ENCODE measurements at regions not wholly inside any gene's neighbourhood (a gene's known extent, or its start where the extent isn't known, plus 50 kb on each side); places are given as distances from the start of the nearest gene placed in this dataset.

DNA sequence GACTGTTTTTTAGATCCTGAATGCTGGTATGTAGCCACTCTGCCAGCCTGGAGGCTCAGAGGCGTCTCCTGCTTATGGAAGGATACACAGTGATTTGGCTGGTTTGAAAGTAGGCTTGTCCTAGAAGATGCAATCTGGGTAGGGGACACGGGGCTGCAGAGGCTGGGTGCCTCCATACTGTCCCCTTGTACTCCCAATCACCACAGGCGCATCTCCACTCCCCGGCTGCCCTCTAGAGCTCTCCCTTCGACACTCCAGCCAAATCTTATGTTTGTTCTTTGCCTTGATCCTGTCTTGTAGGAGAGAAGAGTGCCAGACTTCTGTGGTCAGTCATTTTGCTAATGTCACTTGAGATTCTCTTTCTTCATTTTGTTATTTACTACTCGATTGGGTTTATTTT lies 168.8 kb upstream of the THRB start:
- TF ChIP-seq, protein P1, sequence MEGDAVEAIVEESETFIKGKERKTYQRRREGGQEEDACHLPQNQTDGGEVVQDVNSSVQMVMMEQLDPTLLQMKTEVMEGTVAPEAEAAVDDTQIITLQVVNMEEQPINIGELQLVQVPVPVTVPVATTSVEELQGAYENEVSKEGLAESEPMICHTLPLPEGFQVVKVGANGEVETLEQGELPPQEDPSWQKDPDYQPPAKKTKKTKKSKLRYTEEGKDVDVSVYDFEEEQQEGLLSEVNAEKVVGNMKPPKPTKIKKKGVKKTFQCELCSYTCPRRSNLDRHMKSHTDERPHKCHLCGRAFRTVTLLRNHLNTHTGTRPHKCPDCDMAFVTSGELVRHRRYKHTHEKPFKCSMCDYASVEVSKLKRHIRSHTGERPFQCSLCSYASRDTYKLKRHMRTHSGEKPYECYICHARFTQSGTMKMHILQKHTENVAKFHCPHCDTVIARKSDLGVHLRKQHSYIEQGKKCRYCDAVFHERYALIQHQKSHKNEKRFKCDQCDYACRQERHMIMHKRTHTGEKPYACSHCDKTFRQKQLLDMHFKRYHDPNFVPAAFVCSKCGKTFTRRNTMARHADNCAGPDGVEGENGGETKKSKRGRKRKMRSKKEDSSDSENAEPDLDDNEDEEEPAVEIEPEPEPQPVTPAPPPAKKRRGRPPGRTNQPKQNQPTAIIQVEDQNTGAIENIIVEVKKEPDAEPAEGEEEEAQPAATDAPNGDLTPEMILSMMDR (IDR thresholded peaks at IDR 0.05): no peak
- no peak for TF ChIP-seq POLR2AphosphoS5 (IDR thresholded peaks at IDR 0.05; ENCODE audit: insufficient read depth in 1 of 2, low read depth in 1 of 2)
